ENCODE measurements at regions not wholly inside any gene's neighbourhood (a gene's known extent, or its start where the extent isn't known, plus 50 kb on each side); places are given as distances from the start of the nearest gene placed in this dataset.

- no peak for TF ChIP-seq CTCF (IDR thresholded peaks at IDR 0.05; ENCODE audit: insufficient read depth, low read length)
- TF ChIP-seq POLR2AphosphoS5 (IDR thresholded peaks at IDR 0.05; ENCODE audit: low read depth) = no peak
- TF ChIP-seq REST (IDR thresholded peaks at IDR 0.05; ENCODE audit: insufficient replicate concordance, low read depth) = no peak
Measured at GRCh38 chr14:71411285-71411595, 504.0 kb downstream of the PCNX1 start.
